ENCODE measurements at regions not wholly inside any gene's neighbourhood (a gene's known extent, or its start where the extent isn't known, plus 50 kb on each side); places are given as distances from the start of the nearest gene placed in this dataset.

DNA sequence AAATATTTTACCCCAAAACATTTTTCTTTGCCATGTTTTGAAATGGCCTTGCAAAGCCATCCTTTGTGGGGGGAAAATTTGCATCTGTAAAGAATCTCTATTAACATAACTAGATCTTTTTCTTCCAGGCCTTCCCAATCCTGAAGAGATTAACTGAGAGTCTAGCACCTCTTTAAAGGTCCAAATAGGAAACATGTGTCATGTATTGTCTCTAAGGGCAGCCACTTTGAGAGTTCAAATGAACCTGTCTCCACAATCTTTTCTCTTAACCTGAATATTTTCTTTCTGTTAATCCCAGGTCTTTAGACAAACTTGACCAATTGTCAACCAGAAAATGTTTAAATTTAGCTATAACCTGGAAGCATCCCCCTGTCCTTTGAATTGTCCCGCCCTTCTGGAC lies 236.6 kb upstream of the PROK2 start:
- TF ChIP-seq, protein P1, sequence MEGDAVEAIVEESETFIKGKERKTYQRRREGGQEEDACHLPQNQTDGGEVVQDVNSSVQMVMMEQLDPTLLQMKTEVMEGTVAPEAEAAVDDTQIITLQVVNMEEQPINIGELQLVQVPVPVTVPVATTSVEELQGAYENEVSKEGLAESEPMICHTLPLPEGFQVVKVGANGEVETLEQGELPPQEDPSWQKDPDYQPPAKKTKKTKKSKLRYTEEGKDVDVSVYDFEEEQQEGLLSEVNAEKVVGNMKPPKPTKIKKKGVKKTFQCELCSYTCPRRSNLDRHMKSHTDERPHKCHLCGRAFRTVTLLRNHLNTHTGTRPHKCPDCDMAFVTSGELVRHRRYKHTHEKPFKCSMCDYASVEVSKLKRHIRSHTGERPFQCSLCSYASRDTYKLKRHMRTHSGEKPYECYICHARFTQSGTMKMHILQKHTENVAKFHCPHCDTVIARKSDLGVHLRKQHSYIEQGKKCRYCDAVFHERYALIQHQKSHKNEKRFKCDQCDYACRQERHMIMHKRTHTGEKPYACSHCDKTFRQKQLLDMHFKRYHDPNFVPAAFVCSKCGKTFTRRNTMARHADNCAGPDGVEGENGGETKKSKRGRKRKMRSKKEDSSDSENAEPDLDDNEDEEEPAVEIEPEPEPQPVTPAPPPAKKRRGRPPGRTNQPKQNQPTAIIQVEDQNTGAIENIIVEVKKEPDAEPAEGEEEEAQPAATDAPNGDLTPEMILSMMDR (IDR thresholded peaks at IDR 0.05): no peak
- no peak for TF ChIP-seq POLR2A (IDR thresholded peaks at IDR 0.05)

Measured in testis (tissue), 2 donors.